ENCODE measurements at regions not wholly inside any gene's neighbourhood (a gene's known extent, or its start where the extent isn't known, plus 50 kb on each side); places are given as distances from the start of the nearest gene placed in this dataset.

- Histone ChIP-seq H3K27me3 (ENCODE audit: insufficient read depth, low read depth, low read length) (no peaks in the 10 kb centered on the region), H3K4me3 (ENCODE audit: low read length) (no peak overlapping the region), H3K9me3 (ENCODE audit: low read length) (no peaks in the 10 kb centered on the region), H3K9me2 (ENCODE audit: insufficient read depth, low read length) (no peaks in the 10 kb centered on the region), H3K4me2 (ENCODE audit: low read length) (no peak overlapping the region), H2AFZ (ENCODE audit: low read depth, low read length) (no peak overlapping the region), H3K79me2 (replicated peaks; ENCODE audit: insufficient read depth, low read length) (peaks cover 23% of the 10 kb centered on the region), H3K27ac (ENCODE audit: low read length) (no peak overlapping the region), H3F3A (ENCODE audit: insufficient read depth, low read length, poor library complexity, severe bottlenecking) (no peaks in the 10 kb centered on the region), H4K20me1 (ENCODE audit: insufficient read depth) (no peaks in the 10 kb centered on the region), H3K9ac (ENCODE audit: low read length) (no peak overlapping the region), H3K36me3 (ENCODE audit: insufficient read depth, low read length) (no peaks in the 10 kb centered on the region)
- TF ChIP-seq TAF1 (IDR thresholded peaks at IDR 0.05; ENCODE audit: low read depth) (no peak), RAD21 (conservative IDR thresholded peaks at IDR 0.05) (no peak), EZH2 (IDR thresholded peaks at IDR 0.05; ENCODE audit: borderline replicate concordance, insufficient read depth, low read length, poor library complexity, severe bottlenecking) (no peak), SMC3 (conservative IDR thresholded peaks at IDR 0.05; ENCODE audit: poor library complexity) (no peak), EP300 (conservative IDR thresholded peaks at IDR 0.05; ENCODE audit: poor library complexity, severe bottlenecking) (no peak), REST (IDR thresholded peaks at IDR 0.05; ENCODE audit: borderline replicate concordance) (no peak), MXI1 (conservative IDR thresholded peaks at IDR 0.05; ENCODE audit: poor library complexity, severe bottlenecking) (no peak), POLR2AphosphoS5 (IDR thresholded peaks at IDR 0.05) (no peak), CTCF (IDR thresholded peaks at IDR 0.05; ENCODE audit: poor library complexity, severe bottlenecking) (no peak)
Measured at GRCh38 chr11:129249923-129250322, 57.8 kb upstream of the ARHGAP32 start.

GRCh38 chr11:129249351-129249750, 57.2 kb upstream of the ARHGAP32 start:
- Histone ChIP-seq H3K27me3 (ENCODE audit: insufficient read depth, low read depth, low read length) (no peaks in the 10 kb centered on the region), H3K9me3 (ENCODE audit: low read length) (no peaks in the 10 kb centered on the region), H3K4me3 (ENCODE audit: low read length) (no peak overlapping the region), H2AFZ (ENCODE audit: low read depth, low read length) (no peak overlapping the region), H3K79me2 (replicated peaks; ENCODE audit: insufficient read depth, low read length) (peaks cover 17% of the 10 kb centered on the region), H4K20me1 (ENCODE audit: insufficient read depth) (no peaks in the 10 kb centered on the region), H3K27ac (ENCODE audit: low read length) (no peak overlapping the region), H3K9ac (ENCODE audit: low read length) (no peak overlapping the region), H3K4me2 (ENCODE audit: low read length) (no peak overlapping the region), H3F3A (ENCODE audit: insufficient read depth, low read length, poor library complexity, severe bottlenecking) (no peaks in the 10 kb centered on the region), H3K9me2 (ENCODE audit: insufficient read depth, low read length) (no peaks in the 10 kb centered on the region), H3K36me3 (ENCODE audit: insufficient read depth, low read length) (no peaks in the 10 kb centered on the region)
- TF ChIP-seq SMC3 (conservative IDR thresholded peaks at IDR 0.05; ENCODE audit: poor library complexity) (no peak), CTCF (IDR thresholded peaks at IDR 0.05; ENCODE audit: poor library complexity, severe bottlenecking) (no peak), TAF1 (IDR thresholded peaks at IDR 0.05; ENCODE audit: low read depth) (no peak), RAD21 (conservative IDR thresholded peaks at IDR 0.05) (no peak), EP300 (conservative IDR thresholded peaks at IDR 0.05; ENCODE audit: poor library complexity, severe bottlenecking) (no peak), MXI1 (conservative IDR thresholded peaks at IDR 0.05; ENCODE audit: poor library complexity, severe bottlenecking) (no peak)

Measured in neural cell (in vitro differentiated cells).